ENCODE measurements at regions not wholly inside any gene's neighbourhood (a gene's known extent, or its start where the extent isn't known, plus 50 kb on each side); places are given as distances from the start of the nearest gene placed in this dataset.

- TF ChIP-seq POLR2AphosphoS5 (IDR thresholded peaks at IDR 0.05; ENCODE audit: low read depth, low read length) = no peak
- no peak for TF ChIP-seq CTCF (IDR thresholded peaks at IDR 0.05)
- TF ChIP-seq REST (IDR thresholded peaks at IDR 0.05; ENCODE audit: insufficient read depth in 1 of 2, low read depth in 2 of 2, low read length in 1 of 2) = no peak
- no peak for TF ChIP-seq SIN3A (IDR thresholded peaks at IDR 0.05; ENCODE audit: borderline replicate concordance, insufficient read depth, low read depth, low read length)
- TF ChIP-seq TCF7L2 (IDR thresholded peaks at IDR 0.05; ENCODE audit: low read depth, low read length) = no peak
Measured at GRCh38 chr9:117552811-117553210, 138.0 kb upstream of the ASTN2 start.

Measured in Panc1 (cell line).